Esophagus muscularis mucosa (tissue), 4 donors: ENCODE measurements at regions not wholly inside any gene's neighbourhood (a gene's known extent, or its start where the extent isn't known, plus 50 kb on each side); places are given as distances from the start of the nearest gene placed in this dataset.

ENCODE experiments used
- DNase-seq: peaks from one replicate; pipeline ENCODE4 v3.0.0-alpha.2; 2017; ENCODE audit errors: extremely low spot score
- H3K27ac ChIP-seq, 4 donors: fragments of 200-600 bp; sonication (generic); replicated peaks in 1 of 4; 1 replicate in 3 of 4; 2 replicates in 1 of 4; pipeline ENCODE4 v1.5.1; 2016 to 2019; ENCODE audit warnings: mild to moderate bottlenecking in 1 of 4
- H3K27me3 ChIP-seq, 4 donors: fragments of 200-600 bp; sonication (generic); one replicate each; pipeline versions ENCODE4 v1.5.1 to v1.6.0; 2016 to 2019
- H3K36me3 ChIP-seq, 4 donors: fragments of 200-600 bp; sonication (generic); one replicate each; pipeline ENCODE4 v1.5.1; 2016 to 2019
- H3K4me1 ChIP-seq, 4 donors: fragments of 200-600 bp; sonication (generic); one replicate each; pipeline ENCODE4 v1.5.1; 2016 to 2019
- H3K4me3 ChIP-seq, 4 donors: fragments of 200-600 bp; sonication (generic); 1 replicate in 2 of 4; 2 replicates in 2 of 4; pipeline ENCODE4 v1.5.1; 2016 to 2019; ENCODE audit warnings: mild to moderate bottlenecking in 4 of 4, moderate library complexity in 1 of 4
- H3K9me3 ChIP-seq, 4 donors: fragments of 200-600 bp; sonication (generic); 1 replicate in 3 of 4; 2 replicates in 1 of 4; pipeline ENCODE4 v1.5.1; 2016 to 2019
- EP300 ChIP-seq: sonication (generic); formaldehyde crosslinking; IDR thresholded peaks from one replicate; pipeline ENCODE4 v1.6.1; 2017; ENCODE audit warnings: antibody characterized with exemption
- POLR2A ChIP-seq: fragments of 450-650 bp; IDR thresholded peaks from one replicate; pipeline ENCODE4 v1.6.1; 2017; ENCODE audit warnings: antibody characterized with exemption, moderate library complexity, mild to moderate bottlenecking, low read depth
- POLR2AphosphoS5 ChIP-seq, 2 donors: sonication (generic); formaldehyde crosslinking; IDR thresholded peaks; one replicate each; pipeline ENCODE4 v1.6.1; 2017; ENCODE audit warnings: antibody characterized with exemption in 2 of 2
- WGBS: methylation state at CpG from one replicate; pipeline ENCODE4 v1.1.5; 2018; 5-methylcytosine and 5-hydroxymethylcytosine counted together
- intact Hi-C: fragments of 100-400 bp; cut with DNase I; formaldehyde crosslinking; loops from one replicate; pipeline ENCODE4 v1.15.1; 2023
- TF ChIP-seq, protein P1 (sequence below), 3 experiments: fragments of 200-600 bp in 2 of 3; fragments of 450-650 bp in 1 of 3; sonication (generic) in 2 of 3; IDR thresholded peaks; one replicate each; pipeline ENCODE4 v1.5.1; 2017 to 2019; ENCODE audit warnings: antibody characterized with exemption in 3 of 3, mild to moderate bottlenecking in 2 of 3, moderate library complexity in 1 of 3

DNA sequence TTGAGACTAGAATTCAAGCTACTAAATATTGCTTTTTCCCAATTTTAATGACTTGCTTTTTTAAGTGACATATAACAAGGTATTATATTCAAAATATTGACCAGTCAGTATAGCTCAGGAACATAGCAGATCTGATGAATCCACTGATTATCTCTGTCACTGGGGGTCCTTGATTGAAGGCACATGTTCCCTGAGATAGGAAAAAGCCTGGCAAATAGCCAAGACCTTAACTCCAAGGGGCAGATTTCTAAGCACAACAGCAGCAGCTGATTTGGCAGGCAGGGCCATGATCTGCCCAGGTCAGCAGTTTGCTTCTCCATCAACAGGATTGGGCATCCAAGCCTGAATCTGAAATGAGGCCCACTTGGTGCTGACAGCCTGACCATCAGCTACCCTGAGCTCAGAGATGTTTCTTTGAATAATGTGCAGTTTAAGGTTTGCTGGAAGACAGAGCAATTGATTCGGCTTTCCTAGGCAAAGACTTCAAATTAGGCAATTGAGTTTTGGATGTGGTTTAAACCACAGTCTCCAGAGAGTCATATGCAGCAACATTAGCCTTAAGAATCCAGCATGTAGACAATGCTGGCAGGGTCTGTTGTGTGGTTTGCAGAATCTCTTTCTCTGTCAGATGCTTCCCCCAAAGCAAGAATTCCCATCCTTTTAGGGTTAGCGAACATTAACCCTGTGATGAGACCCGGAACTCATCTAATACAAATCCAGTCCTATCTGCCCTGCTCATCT, 352.6 kb downstream of the ADRA2A start:
- WGBS: 90% methylated on average over 3 of the region's 3 CpGs
- Histone ChIP-seq H3K9me3 (no peaks in the 10 kb centered on the region), H3K4me1 (no peaks in the 10 kb centered on the region), H3K4me3 (no peak overlapping the region), H3K27ac (no peak overlapping the region), H3K27me3 (no peaks in the 10 kb centered on the region), H3K36me3 (no peaks in the 10 kb centered on the region)
- TF ChIP-seq POLR2A: no peak
- no peak for TF ChIP-seq EP300
- TF ChIP-seq, protein P1, sequence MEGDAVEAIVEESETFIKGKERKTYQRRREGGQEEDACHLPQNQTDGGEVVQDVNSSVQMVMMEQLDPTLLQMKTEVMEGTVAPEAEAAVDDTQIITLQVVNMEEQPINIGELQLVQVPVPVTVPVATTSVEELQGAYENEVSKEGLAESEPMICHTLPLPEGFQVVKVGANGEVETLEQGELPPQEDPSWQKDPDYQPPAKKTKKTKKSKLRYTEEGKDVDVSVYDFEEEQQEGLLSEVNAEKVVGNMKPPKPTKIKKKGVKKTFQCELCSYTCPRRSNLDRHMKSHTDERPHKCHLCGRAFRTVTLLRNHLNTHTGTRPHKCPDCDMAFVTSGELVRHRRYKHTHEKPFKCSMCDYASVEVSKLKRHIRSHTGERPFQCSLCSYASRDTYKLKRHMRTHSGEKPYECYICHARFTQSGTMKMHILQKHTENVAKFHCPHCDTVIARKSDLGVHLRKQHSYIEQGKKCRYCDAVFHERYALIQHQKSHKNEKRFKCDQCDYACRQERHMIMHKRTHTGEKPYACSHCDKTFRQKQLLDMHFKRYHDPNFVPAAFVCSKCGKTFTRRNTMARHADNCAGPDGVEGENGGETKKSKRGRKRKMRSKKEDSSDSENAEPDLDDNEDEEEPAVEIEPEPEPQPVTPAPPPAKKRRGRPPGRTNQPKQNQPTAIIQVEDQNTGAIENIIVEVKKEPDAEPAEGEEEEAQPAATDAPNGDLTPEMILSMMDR (IDR thresholded peaks at IDR 0.05): no peak
- no peak for TF ChIP-seq POLR2AphosphoS5 (IDR thresholded peaks at IDR 0.05)
- peak; percentile 64 for DNase-seq
- intact Hi-C loops: no loop called here

DNA sequence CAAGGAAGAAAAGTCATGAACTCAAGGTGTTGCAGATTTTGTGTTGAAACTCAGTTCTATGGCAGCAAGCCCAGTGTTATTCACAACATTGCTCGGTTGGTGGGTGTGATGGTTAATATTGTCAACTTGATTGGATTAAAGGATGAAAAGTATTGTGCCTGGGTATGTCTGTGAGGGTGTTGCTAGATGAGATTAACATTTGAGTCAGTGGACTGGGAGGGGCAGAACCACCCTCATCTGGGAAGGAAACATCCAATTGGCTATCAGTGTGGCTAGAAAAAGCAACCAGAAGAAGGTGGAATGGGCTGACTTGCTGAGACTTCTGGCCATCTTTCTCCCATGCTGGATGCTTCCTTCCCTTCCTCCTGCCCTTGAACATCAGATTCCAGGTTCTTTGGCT, 353.2 kb downstream of the ADRA2A start:
- Histone ChIP-seq H3K36me3 (no peaks in the 10 kb centered on the region), H3K27me3 (no peaks in the 10 kb centered on the region), H3K27ac (no peak overlapping the region), H3K4me1 (no peaks in the 10 kb centered on the region), H3K9me3 (no peaks in the 10 kb centered on the region), H3K4me3 (no peak overlapping the region)
- no peak for TF ChIP-seq EP300
- TF ChIP-seq, protein P1 (IDR thresholded peaks at IDR 0.05): no peak
- no peak for TF ChIP-seq POLR2AphosphoS5 (IDR thresholded peaks at IDR 0.05)
- TF ChIP-seq POLR2A: no peak
- intact Hi-C loops: no loop called here
- peak; percentile 82 for DNase-seq
- 64% methylated on average over 1 of the region's 1 CpG for WGBS

DNA sequence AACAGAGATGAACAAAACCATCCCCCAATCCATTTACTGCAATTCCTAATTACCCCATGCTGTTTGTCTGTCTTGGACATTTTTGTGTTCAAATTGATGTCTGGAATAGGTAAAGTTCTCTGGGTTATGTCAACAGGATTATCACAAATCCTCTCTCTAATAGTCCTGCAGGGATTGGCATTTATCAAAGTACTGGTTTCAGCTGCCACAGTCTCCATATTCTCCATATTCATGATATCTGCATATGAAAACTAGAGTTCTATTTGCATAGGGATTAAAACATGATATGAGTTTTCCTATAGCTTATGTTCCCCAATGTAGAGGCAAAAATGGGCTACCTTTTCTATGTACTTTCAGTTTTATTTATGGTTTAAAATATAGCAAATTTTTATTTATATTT, 355.8 kb downstream of the ADRA2A start:
- H3K9me3 ChIP-seq: no peaks in the 10 kb centered on the region
- DNase-seq: no peak
- intact Hi-C loops: no loop called here
- TF ChIP-seq, protein P1 (IDR thresholded peaks at IDR 0.05): no peak
- no peaks in the 10 kb centered on the region for H3K36me3 ChIP-seq
- H3K4me1 ChIP-seq: no peaks in the 10 kb centered on the region
- no peak overlapping the region for H3K27ac ChIP-seq
- H3K27me3 ChIP-seq: no peaks in the 10 kb centered on the region
- H3K4me3 ChIP-seq: no peak overlapping the region

DNA sequence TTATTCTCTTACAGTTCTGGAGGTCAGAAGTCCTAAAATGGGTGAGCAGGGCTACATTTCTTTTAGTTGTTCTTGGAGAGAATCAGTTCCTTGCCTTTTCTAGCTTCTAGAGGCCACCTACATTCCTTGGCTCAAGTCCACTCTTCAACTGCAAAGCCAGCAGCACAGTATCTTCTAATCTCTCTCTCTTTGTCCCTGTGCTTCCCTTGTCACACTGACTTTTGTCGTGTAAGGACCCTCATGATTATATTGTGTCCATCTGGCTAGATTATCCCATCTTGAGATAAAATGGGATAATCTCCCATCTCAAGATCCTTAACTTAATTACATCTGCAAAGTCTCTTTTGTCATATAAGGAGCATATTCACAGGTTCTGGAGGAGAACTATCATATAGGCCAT, 359.0 kb downstream of the ADRA2A start:
- intact Hi-C loops: no loop called here
- Histone ChIP-seq H3K4me3 (no peak overlapping the region), H3K27me3 (no peaks in the 10 kb centered on the region), H3K27ac (no peak overlapping the region), H3K9me3 (no peaks in the 10 kb centered on the region), H3K36me3 (no peaks in the 10 kb centered on the region), H3K4me1 (no peaks in the 10 kb centered on the region)
- TF ChIP-seq POLR2A (no peak), POLR2AphosphoS5 (IDR thresholded peaks at IDR 0.05) (no peak), EP300 (no peak)
- TF ChIP-seq, protein P1 (IDR thresholded peaks at IDR 0.05): no peak
- WGBS: 81% methylated on average over 1 of the region's 1 CpG
- no peak for DNase-seq
